NT2/D1 (cell line): ENCODE measurements at regions not wholly inside any gene's neighbourhood (a gene's known extent, or its start where the extent isn't known, plus 50 kb on each side); places are given as distances from the start of the nearest gene placed in this dataset.

Source experiments
- SUZ12 ChIP-seq: IDR thresholded peaks from 2 replicates; pipeline ENCODE4 v1.6.1; 2011; ENCODE audit not compliant: insufficient read length, insufficient read depth; ENCODE audit errors: extremely low read depth
- ZNF274 ChIP-seq: IDR thresholded peaks from 2 replicates; pipeline ENCODE4 v1.6.1; 2011; ENCODE audit warnings: mild to moderate bottlenecking, low read depth, low read length

GRCh38 chr2:145764631-145765030 is 1244.7 kb upstream of the ZEB2 start:
- TF ChIP-seq ZNF274 (no peak), SUZ12 (no peak)
